ENCODE measurements at regions not wholly inside any gene's neighbourhood (a gene's known extent, or its start where the extent isn't known, plus 50 kb on each side); places are given as distances from the start of the nearest gene placed in this dataset.

- POLR2A ChIA-PET: no interaction called here
- H3K4me3 ChIP-seq (ENCODE audit: low read depth, low read length): no peak overlapping the region
- CTCF ChIA-PET: no interaction called here
- no peak for TF ChIP-seq CTCF (IDR thresholded peaks at IDR 0.05; ENCODE audit: insufficient read depth, low read length, missing control alignments)
- no peak for DNase-seq (ENCODE audit: low read depth, low spot score)
These were observed 289.3 kb upstream of the HS6ST1 start for GRCh38 chr2:128607911-128608506.

GRCh38 chr2:128608921-128609880 lies 290.5 kb upstream of the HS6ST1 start:
- DNase-seq (ENCODE audit: low read depth, low spot score): no peak
- TF ChIP-seq CTCF (IDR thresholded peaks at IDR 0.05; ENCODE audit: insufficient read depth, low read length, missing control alignments): no peak
- CTCF ChIA-PET: no interaction called here
- no peak overlapping the region for H3K4me3 ChIP-seq (ENCODE audit: low read depth, low read length)
- POLR2A ChIA-PET: no interaction called here

- no peak overlapping the region for H3K4me3 ChIP-seq (ENCODE audit: low read depth, low read length)
- ChIA-PET POLR2A (no interaction called here), CTCF (no interaction called here)
- TF ChIP-seq CTCF (IDR thresholded peaks at IDR 0.05; ENCODE audit: insufficient read depth, low read length, missing control alignments): no peak
- no peak for DNase-seq (ENCODE audit: low read depth, low spot score)
These were observed 291.8 kb upstream of the HS6ST1 start for GRCh38 chr2:128610496-128610895.

GRCh38 chr2:128611421-128612320 lies 293.0 kb upstream of the HS6ST1 start:
- H3K4me3 ChIP-seq (ENCODE audit: low read depth, low read length): no peak overlapping the region
- POLR2A ChIA-PET: no interaction called here
- DNase-seq (ENCODE audit: low read depth, low spot score): no peak
- no peak for TF ChIP-seq CTCF (IDR thresholded peaks at IDR 0.05; ENCODE audit: insufficient read depth, low read length, missing control alignments)
- CTCF ChIA-PET: no interaction called here

GRCh38 chr2:128612628-128613027 lies 294.0 kb upstream of the HS6ST1 start:
- no peak for DNase-seq (ENCODE audit: low read depth, low spot score)
- TF ChIP-seq CTCF (IDR thresholded peaks at IDR 0.05; ENCODE audit: insufficient read depth, low read length, missing control alignments): no peak
- CTCF ChIA-PET: no interaction called here
- POLR2A ChIA-PET: no interaction called here
- no peak overlapping the region for H3K4me3 ChIP-seq (ENCODE audit: low read depth, low read length)

GRCh38 chr2:128613351-128613750 lies 294.7 kb upstream of the HS6ST1 start:
- ChIA-PET POLR2A (no interaction called here), CTCF (no interaction called here)
- no peak for DNase-seq (ENCODE audit: low read depth, low spot score)
- TF ChIP-seq CTCF (IDR thresholded peaks at IDR 0.05; ENCODE audit: insufficient read depth, low read length, missing control alignments): no peak
- no peak overlapping the region for H3K4me3 ChIP-seq (ENCODE audit: low read depth, low read length)

Data from AG04449 (cell line).